CD4-positive, alpha-beta T cell treated with Interleukin-15 for 4 hours (primary cell): ENCODE measurements at regions not wholly inside any gene's neighbourhood (a gene's known extent, or its start where the extent isn't known, plus 50 kb on each side); places are given as distances from the start of the nearest gene placed in this dataset.
"Not testable (repeated sequence)": the region's sequence is repeated elsewhere in the genome, so short reads cannot be mapped to it uniquely, and the experiment has no call there.

ENCODE experiments used
- DNase-seq: peaks from one replicate; pipeline ENCODE4 v3.0.0-alpha.2; 2020; ENCODE audit warnings: low spot score

DNA sequence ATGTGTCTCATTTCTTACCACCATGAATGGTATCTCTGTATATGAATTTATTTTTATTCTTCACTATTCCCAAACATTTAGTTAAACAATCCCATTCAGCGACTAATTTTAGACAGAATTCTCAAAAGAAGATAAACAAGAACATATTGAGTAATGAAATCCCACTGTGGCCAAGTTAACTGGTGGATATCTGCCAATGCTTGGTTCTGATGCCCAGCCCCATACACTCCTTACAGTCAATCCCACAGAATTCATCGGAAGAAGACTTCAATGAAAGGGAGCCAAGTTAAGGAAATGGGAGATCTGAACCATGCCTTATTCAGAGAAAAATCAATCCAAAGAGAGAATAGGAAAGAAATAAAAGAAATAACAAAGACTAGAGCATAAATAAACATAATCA, 518.0 kb downstream of the XPNPEP1 start:
- no peak for DNase-seq

DNA sequence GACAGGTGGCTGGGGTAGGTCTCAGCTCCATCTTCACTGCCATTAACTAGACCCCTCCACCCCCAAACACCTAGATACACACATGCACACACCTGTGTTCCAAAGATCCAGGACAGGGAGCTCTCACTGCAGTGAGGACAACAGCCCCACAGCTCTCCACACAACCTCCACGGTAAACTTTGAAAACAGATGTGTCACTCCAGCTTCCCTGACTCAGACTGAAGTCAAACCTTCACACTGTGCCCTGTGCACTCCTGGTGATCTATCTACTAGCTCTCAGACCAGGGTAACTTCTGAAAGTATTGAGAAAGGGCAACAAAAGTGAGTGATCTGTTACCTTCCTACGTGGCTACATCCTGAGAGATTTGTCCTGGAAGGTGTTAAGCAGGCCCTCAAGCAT, 519.8 kb downstream of the XPNPEP1 start:
- no peak for DNase-seq

- DNase-seq = no peak
These were observed 529.9 kb downstream of the XPNPEP1 start for GRCh38 chr10:109393425-109393824.

GRCh38 chr10:109386921-109387320, 536.4 kb downstream of the XPNPEP1 start:
- no peak for DNase-seq

GRCh38 chr10:109386101-109386500, 537.2 kb downstream of the XPNPEP1 start:
- no peak for DNase-seq

- DNase-seq = no peak
These were observed 544.1 kb downstream of the XPNPEP1 start for GRCh38 chr10:109379186-109379585.

- DNase-seq = no peak
These were observed 549.1 kb downstream of the XPNPEP1 start for GRCh38 chr10:109374215-109374614.

DNA sequence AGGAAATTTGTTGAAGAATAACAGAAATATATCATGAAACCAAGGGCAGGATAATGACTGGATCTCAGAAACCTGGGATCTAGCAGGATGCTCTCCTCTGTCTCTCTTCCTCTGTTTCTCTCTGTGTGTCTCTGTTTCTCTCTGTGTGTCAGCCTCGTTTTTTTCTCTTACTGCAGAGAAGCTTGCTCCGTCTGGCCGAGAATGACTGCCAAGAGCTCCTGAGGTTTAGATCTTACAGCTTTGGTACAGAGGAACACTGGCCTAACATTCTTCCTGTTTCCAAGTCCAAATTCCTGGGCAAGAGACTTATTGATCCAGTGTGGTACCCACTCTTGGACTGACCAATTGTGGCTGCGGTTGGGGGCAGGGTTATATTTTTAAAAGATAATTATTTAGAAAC, 564.0 kb downstream of the XPNPEP1 start:
- no peak for DNase-seq

DNA sequence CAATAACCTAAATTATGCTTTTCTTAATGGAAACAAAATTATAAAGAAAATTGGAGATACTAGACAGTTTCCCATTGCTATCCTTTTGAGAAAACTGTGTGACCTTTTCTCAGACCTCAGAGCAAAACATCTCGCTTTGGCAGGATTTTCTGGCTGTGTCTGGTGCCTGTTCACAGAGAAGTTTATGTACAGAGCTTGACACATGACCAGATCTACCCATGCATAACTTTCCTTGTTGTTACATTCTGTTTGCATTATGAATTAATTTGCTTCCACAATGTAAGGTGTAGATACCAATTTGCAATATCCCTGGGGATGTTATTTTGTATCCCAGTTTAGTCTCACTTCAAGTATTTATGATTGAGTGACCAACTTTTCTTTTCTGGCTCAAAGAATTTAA, 565.0 kb downstream of the XPNPEP1 start:
- no peak for DNase-seq

- no peak for DNase-seq
These were observed 575.0 kb downstream of the XPNPEP1 start for GRCh38 chr10:109348324-109348723.

DNA sequence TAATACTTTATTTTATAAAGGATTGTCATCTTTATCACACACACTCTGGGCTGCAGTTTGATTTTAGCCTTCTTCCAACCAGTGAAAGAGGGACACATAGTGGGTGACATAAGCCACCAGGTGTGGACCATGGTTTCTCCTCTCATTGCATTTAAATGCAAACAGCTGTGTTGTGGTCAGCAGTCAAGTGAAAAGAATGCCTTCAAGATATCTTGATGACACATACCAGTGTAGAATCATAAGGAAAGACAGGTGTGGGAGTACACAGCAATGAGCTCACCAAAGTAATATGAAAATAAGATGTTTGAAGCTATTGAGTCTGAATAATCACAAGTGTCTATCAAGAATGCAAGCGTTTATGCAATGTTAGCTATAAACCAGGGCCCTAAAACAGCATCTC, 580.0 kb downstream of the XPNPEP1 start:
- no peak for DNase-seq

DNA sequence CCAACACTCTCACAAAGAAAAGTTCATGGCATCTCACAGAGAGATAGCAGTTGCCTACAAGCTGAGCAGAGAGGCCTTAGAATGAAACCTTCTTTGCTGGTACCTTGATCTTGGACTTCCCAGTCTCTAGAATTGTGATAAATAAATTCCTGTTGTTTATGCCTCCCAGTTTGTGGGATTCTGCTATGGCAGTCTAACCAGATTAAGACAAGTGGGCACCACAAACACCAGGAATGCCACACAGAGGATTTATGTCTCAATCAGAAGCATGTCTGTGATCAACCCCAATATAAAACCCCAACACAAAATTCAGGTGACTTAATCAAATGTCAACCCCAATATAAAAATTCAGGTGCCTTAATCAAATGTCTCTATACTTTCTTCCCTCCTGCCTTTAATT, 581.3 kb downstream of the XPNPEP1 start:
- DNase-seq = no peak

DNA sequence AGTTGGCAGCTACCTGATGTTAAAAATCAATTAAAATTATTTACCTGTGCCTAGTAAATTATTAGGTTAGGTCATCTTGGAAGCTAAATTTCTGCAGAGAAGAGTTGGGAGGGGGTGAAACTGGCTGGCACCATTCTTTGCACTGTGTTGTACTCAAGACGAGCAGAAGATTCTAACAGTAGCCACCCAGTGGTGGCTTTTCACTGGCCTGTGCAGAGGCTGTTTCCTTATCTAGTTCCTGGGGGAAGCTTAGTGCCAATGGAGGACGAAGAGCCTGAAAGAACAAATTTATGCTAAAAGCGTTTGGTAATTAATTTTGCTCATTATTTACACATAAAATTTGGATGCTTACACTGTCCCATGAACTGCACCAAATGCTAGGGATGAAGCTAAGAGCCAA, 595.3 kb downstream of the XPNPEP1 start:
- no peak for DNase-seq

DNA sequence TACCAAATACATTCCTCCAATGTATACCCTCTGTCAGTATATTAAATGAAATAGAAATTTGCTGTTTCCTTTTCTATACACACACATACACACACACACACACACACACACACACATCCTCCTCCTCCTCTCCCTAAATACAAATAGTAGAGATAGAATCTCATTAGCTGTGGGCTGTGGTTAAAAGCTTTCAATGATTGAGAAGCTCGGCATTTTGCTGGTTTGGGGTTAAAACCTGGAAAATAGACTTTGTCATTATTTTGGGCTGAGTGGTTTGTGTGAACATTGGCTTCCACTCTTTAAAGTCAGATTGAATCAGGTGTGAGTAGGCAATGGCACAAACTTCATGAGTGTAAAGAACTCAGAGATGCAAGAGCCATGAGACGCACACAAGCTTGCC, 596.0 kb downstream of the XPNPEP1 start:
- DNase-seq = no peak

DNA sequence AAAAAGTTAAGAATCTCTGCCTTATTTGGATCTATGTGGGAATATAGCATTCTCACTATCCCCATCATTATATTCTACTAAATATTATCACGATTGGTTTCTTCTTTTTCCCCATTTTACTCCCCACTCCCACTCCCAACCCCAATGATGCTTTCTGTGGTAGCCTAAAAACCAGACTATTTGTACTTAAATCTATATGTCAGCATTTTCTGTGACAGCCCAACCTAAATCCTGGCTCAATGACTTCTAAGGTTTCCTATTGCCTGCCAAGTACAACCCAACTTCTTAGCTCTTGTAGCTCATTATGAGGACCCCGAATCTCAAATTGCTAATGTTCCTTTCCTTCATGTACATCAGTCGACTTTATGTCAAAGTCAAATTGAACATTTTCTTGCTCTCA, 598.6 kb downstream of the XPNPEP1 start:
- DNase-seq = no peak

- no peak for DNase-seq
These were observed 605.5 kb downstream of the XPNPEP1 start for GRCh38 chr10:109317746-109318366.

- not testable (repeated sequence) for DNase-seq
These were observed 609.3 kb downstream of the XPNPEP1 start for GRCh38 chr10:109314016-109314415.

DNA sequence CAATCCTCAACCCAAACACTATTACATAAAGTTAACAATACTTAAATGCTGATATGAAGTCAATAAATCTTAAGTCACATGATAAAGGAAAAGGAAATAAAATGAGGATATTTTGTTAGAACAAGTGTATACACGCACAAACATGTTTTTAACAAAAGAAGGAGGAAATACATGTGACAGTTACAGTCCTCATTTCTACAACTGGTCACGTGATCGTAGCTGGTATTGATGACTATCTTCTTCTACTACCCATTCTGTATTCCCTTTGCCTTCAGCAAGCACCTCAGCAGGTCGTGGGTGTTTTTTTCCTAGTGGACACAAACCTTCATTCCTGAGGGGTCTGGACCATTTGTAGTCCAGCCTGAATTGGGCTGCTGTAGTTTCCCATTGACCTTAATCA, 610.8 kb downstream of the XPNPEP1 start:
- DNase-seq = not testable (repeated sequence)

- DNase-seq = no peak
These were observed 614.3 kb downstream of the XPNPEP1 start for GRCh38 chr10:109308971-109309370.

GRCh38 chr10:109307102-109307501, 616.2 kb downstream of the XPNPEP1 start:
- not testable (repeated sequence) for DNase-seq

GRCh38 chr10:109306698-109307097, 616.6 kb downstream of the XPNPEP1 start:
- no peak for DNase-seq

DNA sequence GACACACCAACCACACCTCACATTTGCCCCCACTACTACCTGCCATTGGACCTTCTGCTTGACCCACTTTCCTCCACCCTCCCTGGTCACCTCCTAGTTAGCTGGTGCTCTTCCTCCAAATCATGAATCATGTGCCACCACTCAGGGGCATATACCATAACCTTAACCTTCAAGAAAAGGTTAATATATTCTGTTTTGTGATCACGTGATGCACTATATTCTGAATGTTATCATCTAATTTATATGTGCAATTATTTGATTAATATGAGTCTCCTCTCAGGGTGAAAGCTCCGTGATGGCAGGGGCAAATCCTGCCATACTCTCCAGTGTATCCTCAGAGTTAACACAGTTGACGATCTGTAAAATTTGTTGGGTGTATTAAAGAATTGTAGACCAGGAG, 635.5 kb downstream of the XPNPEP1 start:
- DNase-seq = no peak

- DNase-seq = no peak
These were observed 640.8 kb downstream of the XPNPEP1 start for GRCh38 chr10:109282510-109282909.

DNA sequence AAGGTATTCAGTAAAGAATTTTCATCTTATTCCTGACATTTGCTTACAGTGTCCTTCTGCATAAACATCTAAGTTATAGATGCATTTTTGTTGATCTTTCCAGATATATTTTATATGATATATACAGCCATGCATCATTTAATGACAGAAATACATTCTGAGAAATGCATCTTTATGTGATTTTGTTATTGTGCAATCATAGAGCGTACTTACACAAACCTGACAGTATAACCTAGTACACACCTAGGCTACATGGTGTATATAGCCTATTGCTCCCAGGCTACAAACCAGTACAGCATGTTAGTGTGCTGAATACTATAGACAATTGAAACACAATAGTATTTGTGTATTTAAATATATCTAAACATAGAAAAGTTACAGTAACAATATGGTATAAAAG, 642.0 kb downstream of the XPNPEP1 start:
- no peak for DNase-seq

DNA sequence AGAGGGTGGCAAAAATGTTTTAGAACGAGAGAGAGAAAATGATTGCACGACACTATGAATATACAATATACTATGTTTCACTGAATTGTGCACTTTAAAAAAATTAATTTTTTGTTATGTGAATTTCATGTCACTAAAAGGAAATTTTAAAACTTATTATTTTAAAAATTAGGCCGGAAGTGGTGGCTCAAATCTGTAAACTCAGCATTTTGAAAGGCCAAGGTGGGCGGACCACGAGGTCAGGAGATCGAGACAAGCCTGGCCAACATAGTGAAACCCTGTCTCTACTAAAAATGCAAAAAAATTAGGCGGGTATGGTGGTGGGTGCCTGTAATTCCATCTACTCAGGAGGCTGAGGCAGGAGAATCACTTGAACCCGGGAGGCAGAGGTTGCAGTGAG, 642.5 kb downstream of the XPNPEP1 start:
- no peak for DNase-seq
